GM13977 (cell line): ENCODE measurements at regions not wholly inside any gene's neighbourhood (a gene's known extent, or its start where the extent isn't known, plus 50 kb on each side); places are given as distances from the start of the nearest gene placed in this dataset.
"Not testable (repeated sequence)": the region's sequence is repeated elsewhere in the genome, so short reads cannot be mapped to it uniquely, and the experiment has no call there.

ENCODE experiments used
- DNase-seq: peaks from one replicate; pipeline ENCODE4 v3.0.0; 2012; ENCODE audit warnings: low spot score
- in situ Hi-C: fragments of 300-500 bp; cut with MboI; formaldehyde crosslinking; loops from one replicate; pipeline ENCODE4 v1.12.0; 2022; ENCODE audit warnings: low sequenced_read_pairs, low pct_unique_long_range_greater_than_20kb, mixed read lengths, inconsistent platforms; ENCODE audit not compliant: unreplicated experiment
- TF ChIP-seq, protein P1 (sequence below): IDR thresholded peaks from 2 replicates; pipeline ENCODE4 v1.5.1; 2012; ENCODE audit warnings: mild to moderate bottlenecking, control low read depth; ENCODE audit not compliant: insufficient read depth; ENCODE audit errors: extremely low read depth, missing control alignments

- TF ChIP-seq, protein P1, sequence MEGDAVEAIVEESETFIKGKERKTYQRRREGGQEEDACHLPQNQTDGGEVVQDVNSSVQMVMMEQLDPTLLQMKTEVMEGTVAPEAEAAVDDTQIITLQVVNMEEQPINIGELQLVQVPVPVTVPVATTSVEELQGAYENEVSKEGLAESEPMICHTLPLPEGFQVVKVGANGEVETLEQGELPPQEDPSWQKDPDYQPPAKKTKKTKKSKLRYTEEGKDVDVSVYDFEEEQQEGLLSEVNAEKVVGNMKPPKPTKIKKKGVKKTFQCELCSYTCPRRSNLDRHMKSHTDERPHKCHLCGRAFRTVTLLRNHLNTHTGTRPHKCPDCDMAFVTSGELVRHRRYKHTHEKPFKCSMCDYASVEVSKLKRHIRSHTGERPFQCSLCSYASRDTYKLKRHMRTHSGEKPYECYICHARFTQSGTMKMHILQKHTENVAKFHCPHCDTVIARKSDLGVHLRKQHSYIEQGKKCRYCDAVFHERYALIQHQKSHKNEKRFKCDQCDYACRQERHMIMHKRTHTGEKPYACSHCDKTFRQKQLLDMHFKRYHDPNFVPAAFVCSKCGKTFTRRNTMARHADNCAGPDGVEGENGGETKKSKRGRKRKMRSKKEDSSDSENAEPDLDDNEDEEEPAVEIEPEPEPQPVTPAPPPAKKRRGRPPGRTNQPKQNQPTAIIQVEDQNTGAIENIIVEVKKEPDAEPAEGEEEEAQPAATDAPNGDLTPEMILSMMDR: no peak
- no peak for DNase-seq
- in situ Hi-C loops: no loop called here
These were observed 112.4 kb upstream of the VANGL1 start for GRCh38 chr1:115529216-115529897.

DNA sequence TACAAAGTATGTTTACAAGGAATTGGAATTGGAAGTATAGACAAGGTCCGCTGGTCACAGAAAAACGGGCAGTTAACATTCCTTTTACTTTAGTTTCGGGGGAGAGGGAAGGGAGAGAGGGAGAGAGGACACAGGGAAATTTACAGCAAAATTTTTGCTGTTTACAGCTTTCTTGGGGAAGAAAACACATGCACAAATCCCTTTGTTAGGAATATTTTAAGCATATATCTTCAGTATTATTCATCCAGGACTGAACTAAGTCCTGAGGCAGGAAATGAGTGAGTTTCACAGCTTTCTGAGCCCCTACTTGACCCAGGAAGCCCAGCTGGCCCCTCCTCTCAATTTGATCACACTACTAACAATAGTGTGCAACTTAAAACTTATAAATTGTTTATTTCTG is 113.4 kb upstream of the VANGL1 start:
- in situ Hi-C loops, DNase-seq: not testable (repeated sequence)

GRCh38 chr1:115527746-115528145 is 114.0 kb upstream of the VANGL1 start:
- no peak for DNase-seq
- TF ChIP-seq, protein P1: no peak
- in situ Hi-C loops: no loop called here

DNA sequence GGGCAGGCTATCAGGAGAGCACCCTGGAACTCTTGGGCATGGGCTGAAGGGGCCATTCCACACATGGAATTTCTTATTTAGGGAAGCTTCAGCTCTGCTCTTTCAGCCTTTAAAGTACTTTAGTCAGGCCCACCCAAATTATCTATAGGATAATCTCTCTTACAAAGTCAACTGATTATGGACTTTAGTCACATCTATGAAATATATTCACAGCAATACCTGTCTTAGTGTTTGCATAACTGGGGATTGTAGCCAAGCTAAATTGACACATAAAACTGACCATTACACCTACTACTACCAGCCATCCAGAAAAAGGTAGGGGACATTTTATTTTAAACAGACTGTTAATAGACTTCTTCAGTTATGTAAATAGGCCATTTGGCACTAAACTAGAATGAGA is 114.9 kb upstream of the VANGL1 start:
- DNase-seq: no peak
- in situ Hi-C loops: no loop called here
- TF ChIP-seq, protein P1: no peak

DNA sequence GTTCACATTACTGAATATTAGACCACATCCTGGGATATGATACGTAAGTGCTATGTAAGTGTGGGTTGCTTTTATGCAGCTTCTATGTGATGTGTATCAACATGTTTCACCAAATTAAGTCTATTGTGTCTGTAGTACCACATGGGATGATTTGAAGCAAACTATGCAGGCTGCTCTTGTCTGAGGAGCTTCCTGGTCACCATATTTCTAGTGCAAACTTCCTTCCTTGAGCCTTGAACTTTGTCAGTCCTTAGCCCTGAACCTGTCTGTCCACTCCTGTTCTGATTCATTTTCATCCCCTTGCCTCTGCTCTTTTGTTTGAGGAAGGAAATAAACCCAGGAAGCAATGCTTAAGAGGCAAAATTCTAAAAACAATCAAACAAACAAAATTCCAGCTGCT is 117.5 kb upstream of the VANGL1 start:
- DNase-seq: no peak
- TF ChIP-seq, protein P1: no peak
- in situ Hi-C loops: no loop called here

DNA sequence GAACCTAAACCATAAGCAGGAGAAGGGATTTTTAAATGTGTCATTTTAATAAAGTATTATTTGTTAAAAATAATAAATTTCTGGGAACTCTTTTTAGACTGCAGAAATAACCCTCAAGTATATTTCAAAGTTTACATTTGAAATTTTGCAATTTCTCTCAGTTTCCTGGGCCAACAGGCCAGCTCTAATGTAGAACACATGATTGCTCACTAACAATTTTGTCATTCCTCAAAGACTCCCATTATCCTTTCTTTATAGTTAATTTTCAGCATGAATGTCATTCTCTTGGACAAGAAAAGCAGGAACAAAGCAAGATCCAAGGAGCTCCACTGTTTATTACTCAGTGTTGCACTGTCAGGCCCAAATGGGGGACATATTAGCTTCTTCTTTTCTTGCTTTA is 119.4 kb upstream of the VANGL1 start:
- in situ Hi-C loops: no loop called here
- TF ChIP-seq, protein P1: no peak
- DNase-seq: no peak

DNA sequence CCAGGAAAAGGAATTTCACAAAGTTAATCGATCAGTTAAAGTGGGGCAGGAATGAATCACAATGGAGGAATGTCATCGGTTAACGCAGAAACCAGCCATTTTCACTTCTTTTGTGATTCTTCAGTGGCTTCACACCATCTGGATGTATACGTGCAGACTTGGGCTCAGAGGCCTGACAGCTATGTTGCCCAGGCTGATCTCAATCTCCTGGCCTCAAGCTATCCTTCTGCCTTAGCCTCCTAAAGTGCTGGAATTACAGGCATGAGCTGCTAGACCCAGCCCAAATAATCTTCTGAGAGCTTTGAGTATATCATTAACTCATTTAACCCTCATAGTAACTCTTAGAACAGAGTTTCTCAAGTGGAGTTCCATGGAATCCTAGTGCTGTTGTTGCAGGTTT is 126.5 kb upstream of the VANGL1 start:
- TF ChIP-seq, protein P1: no peak
- DNase-seq: no peak
- in situ Hi-C loops: no loop called here

- DNase-seq, in situ Hi-C loops: not testable (repeated sequence)
These were observed 131.5 kb upstream of the VANGL1 start for GRCh38 chr1:115510226-115510625.
